ENCODE measurements at regions not wholly inside any gene's neighbourhood (a gene's known extent, or its start where the extent isn't known, plus 50 kb on each side); places are given as distances from the start of the nearest gene placed in this dataset.
A peak's percentile ranks its signal among the peaks of the same experiment; 100 is the strongest.

- peak; percentile 85 for ATAC-seq
- TF ChIP-seq TSHZ2 (CRISPR knock-in tag; IDR thresholded peaks at IDR 0.05) (peak; percentile 48; the same call in 1 of the 2 replicates), ISL1 (CRISPR knock-in tag; IDR thresholded peaks at IDR 0.05) (peak; percentile 54; the same call in 1 of the 2 replicates), CSDC2 (CRISPR knock-in tag; IDR thresholded peaks at IDR 0.05) (no peak), ZC3H10 (CRISPR knock-in tag; IDR thresholded peaks at IDR 0.05) (no peak), CREB5 (CRISPR knock-in tag; IDR thresholded peaks at IDR 0.05; ENCODE audit: low read depth) (no peak)
Measured at GRCh38 chr2:144834998-144835633, 315.2 kb upstream of the ZEB2 start.

GRCh38 chr2:144834363-144834762, 314.4 kb upstream of the ZEB2 start:
- no peak for TF ChIP-seq ZFP30 (CRISPR knock-in tag; IDR thresholded peaks at IDR 0.05)
- no peak for ATAC-seq

- no peak for ATAC-seq
- TF ChIP-seq ZNF8 (CRISPR knock-in tag; IDR thresholded peaks at IDR 0.05) (no peak), ZFP30 (CRISPR knock-in tag; IDR thresholded peaks at IDR 0.05) (no peak), SNAI2 (CRISPR knock-in tag; IDR thresholded peaks at IDR 0.05) (no peak), CSDC2 (CRISPR knock-in tag; IDR thresholded peaks at IDR 0.05) (no peak), CREB5 (CRISPR knock-in tag; IDR thresholded peaks at IDR 0.05; ENCODE audit: low read depth) (no peak), TOX (CRISPR knock-in tag; IDR thresholded peaks at IDR 0.05; ENCODE audit: borderline replicate concordance) (no peak), CSRNP3 (CRISPR knock-in tag; IDR thresholded peaks at IDR 0.05) (no peak), ZNF70 (CRISPR knock-in tag; IDR thresholded peaks at IDR 0.05) (no peak), ESRRG (CRISPR knock-in tag; IDR thresholded peaks at IDR 0.05) (no peak), ZFP3 (CRISPR knock-in tag; IDR thresholded peaks at IDR 0.05) (no peak), ARNTL (CRISPR knock-in tag; IDR thresholded peaks at IDR 0.05; ENCODE audit: borderline replicate concordance, low read depth) (no peak), BACH2 (CRISPR knock-in tag; IDR thresholded peaks at IDR 0.05; ENCODE audit: borderline replicate concordance) (no peak), PATZ1 (CRISPR knock-in tag; IDR thresholded peaks at IDR 0.05; ENCODE audit: borderline replicate concordance) (no peak)
Measured at GRCh38 chr2:144833075-144833637, 313.2 kb upstream of the ZEB2 start.

- no peak for ATAC-seq
- no peak for TF ChIP-seq TSHZ2 (CRISPR knock-in tag; IDR thresholded peaks at IDR 0.05)
- TF ChIP-seq ZC3H10 (CRISPR knock-in tag; IDR thresholded peaks at IDR 0.05) = no peak
- TF ChIP-seq CREB5 (CRISPR knock-in tag; IDR thresholded peaks at IDR 0.05; ENCODE audit: low read depth) = no peak
- TF ChIP-seq GLIS3 (CRISPR knock-in tag; IDR thresholded peaks at IDR 0.05) = no peak
- no peak for TF ChIP-seq TOX (CRISPR knock-in tag; IDR thresholded peaks at IDR 0.05; ENCODE audit: borderline replicate concordance)
- no peak for TF ChIP-seq CSDC2 (CRISPR knock-in tag; IDR thresholded peaks at IDR 0.05)
- no peak for TF ChIP-seq ZNF565 (CRISPR knock-in tag; conservative IDR thresholded peaks at IDR 0.05; ENCODE audit: low read depth)
- no peak for TF ChIP-seq ZNF8 (CRISPR knock-in tag; IDR thresholded peaks at IDR 0.05)
Measured at GRCh38 chr2:144832048-144832447, 312.1 kb upstream of the ZEB2 start.
